ENCODE measurements at regions not wholly inside any gene's neighbourhood (a gene's known extent, or its start where the extent isn't known, plus 50 kb on each side); places are given as distances from the start of the nearest gene placed in this dataset.

GRCh38 chr11:15371533-15371932 is 256.8 kb downstream of the INSC start:
- no peak for FAIRE-seq
- DNase-seq (ENCODE audit: insufficient read length, low spot score), result no peak
- TF ChIP-seq, protein P1, sequence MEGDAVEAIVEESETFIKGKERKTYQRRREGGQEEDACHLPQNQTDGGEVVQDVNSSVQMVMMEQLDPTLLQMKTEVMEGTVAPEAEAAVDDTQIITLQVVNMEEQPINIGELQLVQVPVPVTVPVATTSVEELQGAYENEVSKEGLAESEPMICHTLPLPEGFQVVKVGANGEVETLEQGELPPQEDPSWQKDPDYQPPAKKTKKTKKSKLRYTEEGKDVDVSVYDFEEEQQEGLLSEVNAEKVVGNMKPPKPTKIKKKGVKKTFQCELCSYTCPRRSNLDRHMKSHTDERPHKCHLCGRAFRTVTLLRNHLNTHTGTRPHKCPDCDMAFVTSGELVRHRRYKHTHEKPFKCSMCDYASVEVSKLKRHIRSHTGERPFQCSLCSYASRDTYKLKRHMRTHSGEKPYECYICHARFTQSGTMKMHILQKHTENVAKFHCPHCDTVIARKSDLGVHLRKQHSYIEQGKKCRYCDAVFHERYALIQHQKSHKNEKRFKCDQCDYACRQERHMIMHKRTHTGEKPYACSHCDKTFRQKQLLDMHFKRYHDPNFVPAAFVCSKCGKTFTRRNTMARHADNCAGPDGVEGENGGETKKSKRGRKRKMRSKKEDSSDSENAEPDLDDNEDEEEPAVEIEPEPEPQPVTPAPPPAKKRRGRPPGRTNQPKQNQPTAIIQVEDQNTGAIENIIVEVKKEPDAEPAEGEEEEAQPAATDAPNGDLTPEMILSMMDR (IDR thresholded peaks at IDR 0.05; ENCODE audit: insufficient read depth, missing control alignments), result no peak

- TF ChIP-seq, protein P1 (IDR thresholded peaks at IDR 0.05; ENCODE audit: insufficient read depth, missing control alignments), result no peak
- FAIRE-seq, result no peak
Observed at GRCh38 chr11:15374418-15374817, 259.7 kb downstream of the INSC start.

DNA sequence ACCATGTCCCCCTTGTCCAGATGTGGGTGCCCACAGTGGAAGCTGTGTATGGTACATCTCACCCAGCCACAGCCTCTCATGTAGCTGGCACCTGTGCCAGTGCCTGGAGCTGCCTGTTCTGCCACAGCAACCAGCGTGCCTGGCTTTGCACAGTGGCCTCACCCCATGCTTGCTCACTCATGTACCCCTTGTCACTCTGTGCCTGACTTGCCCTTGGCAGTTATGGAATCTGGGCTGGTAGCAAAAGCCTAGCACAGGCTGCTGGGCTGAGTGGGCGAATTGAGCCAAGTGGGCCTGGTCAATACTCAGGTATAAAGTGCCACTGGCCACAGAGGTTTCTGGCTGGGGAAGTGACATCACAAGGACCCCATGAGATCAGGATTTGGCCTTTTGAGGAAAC is 264.2 kb downstream of the INSC start:
- TF ChIP-seq, protein P1 (IDR thresholded peaks at IDR 0.05; ENCODE audit: insufficient read depth, missing control alignments), result no peak
- DNase-seq (ENCODE audit: insufficient read length, low spot score), result no peak
- no peak for FAIRE-seq

More at GRCh38 chr11:15374418-15374817, 259.7 kb downstream of the INSC start:
- DNase-seq (ENCODE audit: insufficient read length, low spot score), result no peak

- DNase-seq (ENCODE audit: insufficient read length, low spot score) (no peak), FAIRE-seq (no peak)
- TF ChIP-seq, protein P1 (IDR thresholded peaks at IDR 0.05; ENCODE audit: insufficient read depth, missing control alignments), result no peak
Observed at GRCh38 chr11:15379483-15379882, 264.8 kb downstream of the INSC start.

DNA sequence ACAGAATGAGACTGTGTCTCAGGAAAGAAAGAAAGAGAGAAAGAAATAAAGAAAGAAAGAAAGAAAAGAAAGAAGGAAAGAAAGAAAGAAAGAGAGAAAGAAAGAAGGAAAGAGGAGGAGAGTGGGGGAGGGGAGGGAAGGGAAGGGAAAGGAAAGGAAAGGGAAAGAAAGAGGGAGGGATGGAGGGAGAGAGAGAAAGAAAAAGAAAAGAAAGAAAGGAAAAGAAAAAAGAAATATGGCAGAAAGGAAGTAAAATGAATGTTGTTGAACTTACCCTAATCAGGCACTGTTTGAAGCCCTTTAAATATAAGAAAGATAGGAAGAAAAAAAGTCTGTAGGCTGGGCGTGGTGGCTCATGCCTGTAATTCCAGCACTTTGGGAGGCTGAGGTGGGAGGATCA is 276.1 kb downstream of the INSC start:
- FAIRE-seq (no peak), DNase-seq (ENCODE audit: insufficient read length, low spot score) (no peak)

DNA sequence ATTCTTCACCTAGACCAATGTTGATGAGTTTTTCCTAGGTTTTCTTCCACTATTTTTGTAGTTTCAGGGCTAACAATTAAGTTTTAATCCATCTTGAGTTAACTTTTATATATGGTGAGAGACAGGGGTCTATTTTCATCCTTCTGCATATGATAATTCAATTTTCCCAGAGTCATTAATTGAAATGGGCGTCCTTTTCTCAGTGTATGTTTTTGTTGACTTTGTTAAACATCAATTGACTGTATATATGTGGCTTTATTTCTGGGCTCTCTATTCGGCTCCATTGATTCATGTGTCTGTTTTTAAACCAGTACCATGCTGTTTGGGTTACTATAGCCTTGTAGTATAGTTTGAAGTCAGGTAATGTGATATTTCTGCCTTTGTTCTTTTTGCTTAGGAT is 282.1 kb downstream of the INSC start:
- TF ChIP-seq, protein P1 (IDR thresholded peaks at IDR 0.05; ENCODE audit: insufficient read depth, missing control alignments), result no peak
- no peak for DNase-seq (ENCODE audit: insufficient read length, low spot score)
- no peak for FAIRE-seq

More for the DNA sequence above, 276.1 kb downstream of the INSC start:
- TF ChIP-seq, protein P1 (IDR thresholded peaks at IDR 0.05; ENCODE audit: insufficient read depth, missing control alignments), result no peak

DNA sequence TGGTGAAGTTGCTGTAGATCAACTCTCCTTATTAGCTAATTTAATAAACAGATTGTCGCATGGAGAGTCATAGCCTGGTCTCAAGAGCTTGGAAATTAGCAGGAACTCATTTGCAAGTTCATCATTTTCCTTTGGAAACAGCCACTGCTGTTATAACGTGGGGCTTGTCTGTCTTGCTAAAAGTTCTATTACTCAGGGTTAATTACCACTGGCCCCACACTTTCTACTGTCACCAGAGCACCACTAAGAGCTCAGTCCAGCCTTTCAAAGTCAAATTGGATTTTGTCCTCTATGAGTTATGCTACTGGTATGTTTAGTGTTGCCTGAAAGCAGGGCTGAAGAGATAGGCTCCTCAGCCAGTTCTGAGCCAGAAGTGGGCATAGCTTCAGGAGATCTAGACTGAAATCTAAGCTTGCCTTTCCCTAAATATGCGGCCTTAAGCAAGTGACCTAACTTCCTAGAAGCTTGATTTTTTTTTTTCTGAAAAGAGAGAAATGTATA is 292.2 kb downstream of the INSC start:
- DNase-seq (ENCODE audit: insufficient read length, low spot score) (no peak), FAIRE-seq (no peak)
- TF ChIP-seq, protein P1 (IDR thresholded peaks at IDR 0.05; ENCODE audit: insufficient read depth, missing control alignments), result no peak
